Prostate gland (tissue), 2 donors: ENCODE measurements at regions not wholly inside any gene's neighbourhood (a gene's known extent, or its start where the extent isn't known, plus 50 kb on each side); places are given as distances from the start of the nearest gene placed in this dataset.

Source experiments
- POLR2A ChIP-seq: fragments of 450-650 bp; IDR thresholded peaks from one replicate; pipeline ENCODE4 v1.6.1; 2016; ENCODE audit warnings: antibody characterized with exemption, mild to moderate bottlenecking
- POLR2AphosphoS5 ChIP-seq: sonication (generic); formaldehyde crosslinking; IDR thresholded peaks from one replicate; pipeline ENCODE4 v1.6.1; 2017; ENCODE audit warnings: antibody characterized with exemption
- TF ChIP-seq, protein P1 (sequence below), 4 experiments: fragments of 200-600 bp in 2 of 4; fragments of 450-650 bp in 2 of 4; sonication (generic) in 2 of 4; IDR thresholded peaks; 1 replicate in 3 of 4; 2 replicates in 1 of 4; pipeline ENCODE4 v1.5.1; 2016 to 2019; ENCODE audit warnings: antibody characterized with exemption in 4 of 4, mild to moderate bottlenecking in 2 of 4, moderate library complexity in 2 of 4

GRCh38 chr11:57097149-57097548 is 84.6 kb upstream of the LRRC55 start:
- TF ChIP-seq, protein P1, sequence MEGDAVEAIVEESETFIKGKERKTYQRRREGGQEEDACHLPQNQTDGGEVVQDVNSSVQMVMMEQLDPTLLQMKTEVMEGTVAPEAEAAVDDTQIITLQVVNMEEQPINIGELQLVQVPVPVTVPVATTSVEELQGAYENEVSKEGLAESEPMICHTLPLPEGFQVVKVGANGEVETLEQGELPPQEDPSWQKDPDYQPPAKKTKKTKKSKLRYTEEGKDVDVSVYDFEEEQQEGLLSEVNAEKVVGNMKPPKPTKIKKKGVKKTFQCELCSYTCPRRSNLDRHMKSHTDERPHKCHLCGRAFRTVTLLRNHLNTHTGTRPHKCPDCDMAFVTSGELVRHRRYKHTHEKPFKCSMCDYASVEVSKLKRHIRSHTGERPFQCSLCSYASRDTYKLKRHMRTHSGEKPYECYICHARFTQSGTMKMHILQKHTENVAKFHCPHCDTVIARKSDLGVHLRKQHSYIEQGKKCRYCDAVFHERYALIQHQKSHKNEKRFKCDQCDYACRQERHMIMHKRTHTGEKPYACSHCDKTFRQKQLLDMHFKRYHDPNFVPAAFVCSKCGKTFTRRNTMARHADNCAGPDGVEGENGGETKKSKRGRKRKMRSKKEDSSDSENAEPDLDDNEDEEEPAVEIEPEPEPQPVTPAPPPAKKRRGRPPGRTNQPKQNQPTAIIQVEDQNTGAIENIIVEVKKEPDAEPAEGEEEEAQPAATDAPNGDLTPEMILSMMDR (IDR thresholded peaks at IDR 0.05), result no peak
- no peak for TF ChIP-seq POLR2A
- TF ChIP-seq POLR2AphosphoS5, result no peak
